ENCODE measurements at regions not wholly inside any gene's neighbourhood (a gene's known extent, or its start where the extent isn't known, plus 50 kb on each side); places are given as distances from the start of the nearest gene placed in this dataset.

- Histone ChIP-seq H3K36me3 (ENCODE audit: control insufficient read depth in 2 of 2, extremely low read depth in 1 of 2, insufficient read depth in 2 of 2, low read length in 2 of 2) (no peaks in the 10 kb centered on the region), H2AFZ (ENCODE audit: low read depth, low read length) (no peak overlapping the region)
- TF ChIP-seq GATA2 (IDR thresholded peaks at IDR 0.05; ENCODE audit: insufficient read depth, insufficient read length, low read depth, low read length) (no peak), MYC (IDR thresholded peaks at IDR 0.05; ENCODE audit: low read depth, low read length) (no peak), POLR2AphosphoS5 (IDR thresholded peaks at IDR 0.05; ENCODE audit: insufficient read depth, low read depth, low read length) (no peak), EZH2 (IDR thresholded peaks at IDR 0.05; ENCODE audit: borderline replicate concordance, low read depth, low read length, severe bottlenecking) (no peak), FOS (IDR thresholded peaks at IDR 0.05; ENCODE audit: borderline replicate concordance, insufficient read depth, low read length) (no peak), CTCF (IDR thresholded peaks at IDR 0.05; ENCODE audit: extremely low read depth in 1 of 2, insufficient read depth in 1 of 2, low read depth in 1 of 2, low read length in 2 of 2) (no peak), POLR2A (IDR thresholded peaks at IDR 0.05; ENCODE audit: low read depth, low read length) (no peak), JUN (IDR thresholded peaks at IDR 0.05; ENCODE audit: borderline replicate concordance, insufficient read depth, insufficient read length, low read depth) (no peak), MAX (IDR thresholded peaks at IDR 0.05; ENCODE audit: insufficient read depth, insufficient read length) (no peak)
These were observed 96.8 kb upstream of the IFNG-AS1 start for GRCh38 chr12:67892259-67893021.

More at GRCh38 chr12:67892259-67893021, 96.8 kb upstream of the IFNG-AS1 start:
- no peaks in the 10 kb centered on the region for H3K9me3 ChIP-seq (replicated peaks; ENCODE audit: control insufficient read depth, insufficient read depth, low read length)
- H3K4me1 ChIP-seq (ENCODE audit: control insufficient read depth, extremely low read depth, insufficient read depth, low read length), result no peaks in the 10 kb centered on the region
- no peaks in the 10 kb centered on the region for H3K79me2 ChIP-seq (ENCODE audit: control insufficient read depth, insufficient read depth, low read length)
- H3K4me2 ChIP-seq (ENCODE audit: insufficient read depth, low read length), result no peak overlapping the region
- no TSS peak for BruUV-seq (replicated peaks)
- no peaks in the 10 kb centered on the region for H3K9me1 ChIP-seq (replicated peaks; ENCODE audit: control insufficient read depth, extremely low read depth, insufficient read depth, low read length)
- ChIA-PET CTCF (no interaction called here), POLR2A (no interaction called here)
- H4K20me1 ChIP-seq (replicated peaks; ENCODE audit: control insufficient read depth, extremely low read depth, insufficient read depth, low read length), result no peaks in the 10 kb centered on the region
- H3K9ac ChIP-seq (replicated peaks; ENCODE audit: extremely low read depth, insufficient read depth, low read length), result no peak overlapping the region
- no peak overlapping the region for H3K4me3 ChIP-seq (replicated peaks in 1 of 3; ENCODE audit: insufficient read depth in 1 of 3, low read depth in 1 of 3, low read length in 3 of 3)
- no peak for FAIRE-seq
- dilution Hi-C loops (cut with MboI; ENCODE audit: extremely low pct_ligation_motif_present, low sequenced_read_pairs) (no loop called here), intact Hi-C loops (cut with micrococcal nuclease) (no loop called here)
- H3K27me3 ChIP-seq (ENCODE audit: control insufficient read depth in 2 of 2, insufficient read depth in 2 of 2, low read length in 2 of 2), result no peaks in the 10 kb centered on the region
- no peak for DNase-seq (ENCODE audit: low read depth, low spot score)
- no peak overlapping the region for H3K27ac ChIP-seq (ENCODE audit: insufficient read depth, low read depth, low read length)
